A673 (cell line): ENCODE measurements at regions not wholly inside any gene's neighbourhood (a gene's known extent, or its start where the extent isn't known, plus 50 kb on each side); places are given as distances from the start of the nearest gene placed in this dataset.

Experiments
- BruUV-seq: library from RNA; stranded (reverse); fragments of 400-500 nt; replicated peaks from 2 replicates; lab custom pipeline; 2021; lab: Mats Ljungman, UMichigan
- CTCF ChIA-PET: fragments of 300-600 bp; sonication (Branson Sonifier 250); formaldehyde crosslinking; loops from one replicate; lab custom pipeline; 2022; ENCODE audit warnings: antibody characterized with exemption; lab: Charles Lee
- POLR2A ChIA-PET: fragments of 300-600 bp; sonication (Branson Sonifier 250); formaldehyde crosslinking; loops from one replicate; lab custom pipeline; 2022; ENCODE audit warnings: antibody characterized with exemption; ENCODE audit not compliant: low non-redundant PET; lab: Charles Lee
- DNase-seq: peaks from one replicate; pipeline ENCODE4 v3.0.0-alpha.2; 2015; ENCODE audit warnings: low spot score
- H3K27ac ChIP-seq: fragments of 200-600 bp; sonication (generic); 2 replicates; pipeline ENCODE4 v1.5.1; 2016; ENCODE audit warnings: mixed run types, low read depth, mild to moderate bottlenecking, mixed read lengths, antibody characterized with exemption, low read length; ENCODE audit not compliant: poor library complexity, severe bottlenecking
- H3K27me3 ChIP-seq: fragments of 200-600 bp; sonication (generic); replicated peaks from 2 replicates; pipeline ENCODE4 v1.6.1; 2017; ENCODE audit warnings: mixed run types, low read depth, mild to moderate bottlenecking, mixed read lengths, antibody characterized with exemption, low read length; ENCODE audit not compliant: insufficient read depth, poor library complexity
- H3K36me3 ChIP-seq: fragments of 200-600 bp; sonication (generic); 2 replicates; pipeline ENCODE4 v1.6.1; 2016; ENCODE audit warnings: mixed run types, mild to moderate bottlenecking, mixed read lengths, antibody characterized with exemption, low read length; ENCODE audit not compliant: insufficient read depth, poor library complexity, severe bottlenecking
- H3K4me1 ChIP-seq: fragments of 200-600 bp; sonication (generic); 2 replicates; pipeline ENCODE4 v1.6.1; 2017; ENCODE audit warnings: mixed run types, mild to moderate bottlenecking, mixed read lengths, antibody characterized with exemption, low read length; ENCODE audit not compliant: insufficient read depth, poor library complexity, severe bottlenecking
- H3K4me3 ChIP-seq: fragments of 200-600 bp; sonication (generic); 2 replicates; pipeline ENCODE4 v1.5.1; 2016; ENCODE audit warnings: low read depth, mixed run types, mild to moderate bottlenecking, mixed read lengths, low read length; ENCODE audit not compliant: poor library complexity, severe bottlenecking
- H3K9me3 ChIP-seq: fragments of 200-600 bp; sonication (generic); 2 replicates; pipeline ENCODE4 v1.6.1; 2016; ENCODE audit warnings: mixed run types, low read depth, mild to moderate bottlenecking, mixed read lengths, antibody characterized with exemption, low read length; ENCODE audit not compliant: poor library complexity, severe bottlenecking
- EZH2 ChIP-seq: fragments of 200-600 bp; sonication (generic); IDR thresholded peaks from 2 replicates; pipeline ENCODE4 v1.6.1; 2017; ENCODE audit warnings: borderline replicate concordance, low read depth, mild to moderate bottlenecking, mixed read lengths, antibody characterized with exemption, low read length; ENCODE audit not compliant: poor library complexity, severe bottlenecking
- intact Hi-C: fragments of 100-400 bp; cut with micrococcal nuclease; formaldehyde crosslinking; loops from one replicate; pipeline ENCODE4 v1.10.0; 2022; ENCODE audit not compliant: unreplicated experiment
- TF ChIP-seq, protein P1 (sequence below): fragments of 300-800, 200-600 bp; sonication (generic); conservative IDR thresholded peaks from 2 replicates; pipeline ENCODE4 v1.5.1; 2017; ENCODE audit warnings: low read depth, mild to moderate bottlenecking, antibody characterized with exemption, low read length, moderate library complexity, mixed read lengths

DNA sequence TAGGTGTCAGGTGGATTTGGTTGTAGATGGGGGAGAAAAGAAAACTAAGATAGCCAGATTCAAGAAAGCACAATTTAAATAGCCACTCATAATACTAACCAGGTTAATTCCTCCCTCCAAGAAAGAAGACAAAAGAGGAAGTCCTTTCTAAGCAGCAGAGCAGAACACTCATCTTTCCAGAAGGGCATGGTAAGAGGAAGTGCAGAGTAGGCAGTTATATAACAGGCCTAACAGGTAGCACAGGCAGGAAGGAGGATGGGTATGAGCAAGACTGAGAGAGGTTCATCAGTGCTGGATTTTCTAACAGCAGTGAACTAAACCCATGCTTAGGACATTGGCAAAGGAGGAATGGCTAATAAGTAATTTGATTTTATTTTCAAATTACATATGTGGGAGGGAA lies 517.5 kb downstream of the PLPP3 start:
- H3K4me1 ChIP-seq = no peaks in the 10 kb centered on the region
- TF ChIP-seq, protein P1, sequence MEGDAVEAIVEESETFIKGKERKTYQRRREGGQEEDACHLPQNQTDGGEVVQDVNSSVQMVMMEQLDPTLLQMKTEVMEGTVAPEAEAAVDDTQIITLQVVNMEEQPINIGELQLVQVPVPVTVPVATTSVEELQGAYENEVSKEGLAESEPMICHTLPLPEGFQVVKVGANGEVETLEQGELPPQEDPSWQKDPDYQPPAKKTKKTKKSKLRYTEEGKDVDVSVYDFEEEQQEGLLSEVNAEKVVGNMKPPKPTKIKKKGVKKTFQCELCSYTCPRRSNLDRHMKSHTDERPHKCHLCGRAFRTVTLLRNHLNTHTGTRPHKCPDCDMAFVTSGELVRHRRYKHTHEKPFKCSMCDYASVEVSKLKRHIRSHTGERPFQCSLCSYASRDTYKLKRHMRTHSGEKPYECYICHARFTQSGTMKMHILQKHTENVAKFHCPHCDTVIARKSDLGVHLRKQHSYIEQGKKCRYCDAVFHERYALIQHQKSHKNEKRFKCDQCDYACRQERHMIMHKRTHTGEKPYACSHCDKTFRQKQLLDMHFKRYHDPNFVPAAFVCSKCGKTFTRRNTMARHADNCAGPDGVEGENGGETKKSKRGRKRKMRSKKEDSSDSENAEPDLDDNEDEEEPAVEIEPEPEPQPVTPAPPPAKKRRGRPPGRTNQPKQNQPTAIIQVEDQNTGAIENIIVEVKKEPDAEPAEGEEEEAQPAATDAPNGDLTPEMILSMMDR = no peak
- no peak for TF ChIP-seq EZH2
- no peaks in the 10 kb centered on the region for H3K36me3 ChIP-seq
- H3K27me3 ChIP-seq = no peaks in the 10 kb centered on the region
- ChIA-PET CTCF (no interaction called here), POLR2A (no interaction called here)
- no peak for DNase-seq
- no peaks in the 10 kb centered on the region for H3K9me3 ChIP-seq
- BruUV-seq = no TSS peak
- H3K27ac ChIP-seq = no peak overlapping the region
- H3K4me3 ChIP-seq = no peak overlapping the region
- intact Hi-C loops = no loop called here

DNA sequence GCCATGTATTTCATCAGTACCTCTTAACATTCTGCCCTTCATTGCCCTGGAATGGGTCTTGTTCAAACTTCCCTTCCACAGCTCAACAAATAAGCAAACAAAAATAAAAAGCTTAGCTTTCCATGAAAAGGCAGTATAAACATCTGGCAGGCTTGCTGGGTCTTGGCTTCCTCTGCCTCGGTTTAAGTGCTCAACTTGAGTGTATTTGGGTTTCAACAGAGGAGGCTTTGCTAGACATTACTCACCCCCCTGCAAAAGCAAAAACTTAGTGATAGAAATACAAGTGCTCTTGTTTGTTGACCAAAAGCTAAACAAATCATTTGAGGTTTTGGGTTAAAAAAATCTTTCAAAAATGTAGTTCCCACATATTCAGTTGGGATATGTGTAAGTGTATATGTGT lies 518.5 kb downstream of the PLPP3 start:
- no TSS peak for BruUV-seq
- Histone ChIP-seq H3K4me1 (no peaks in the 10 kb centered on the region), H3K27me3 (no peaks in the 10 kb centered on the region), H3K9me3 (no peaks in the 10 kb centered on the region), H3K36me3 (no peaks in the 10 kb centered on the region), H3K4me3 (no peak overlapping the region), H3K27ac (no peak overlapping the region)
- no peak for DNase-seq
- intact Hi-C loops = no loop called here
- ChIA-PET CTCF (no interaction called here), POLR2A (no interaction called here)
- TF ChIP-seq EZH2 = no peak
- TF ChIP-seq, protein P1 = no peak

DNA sequence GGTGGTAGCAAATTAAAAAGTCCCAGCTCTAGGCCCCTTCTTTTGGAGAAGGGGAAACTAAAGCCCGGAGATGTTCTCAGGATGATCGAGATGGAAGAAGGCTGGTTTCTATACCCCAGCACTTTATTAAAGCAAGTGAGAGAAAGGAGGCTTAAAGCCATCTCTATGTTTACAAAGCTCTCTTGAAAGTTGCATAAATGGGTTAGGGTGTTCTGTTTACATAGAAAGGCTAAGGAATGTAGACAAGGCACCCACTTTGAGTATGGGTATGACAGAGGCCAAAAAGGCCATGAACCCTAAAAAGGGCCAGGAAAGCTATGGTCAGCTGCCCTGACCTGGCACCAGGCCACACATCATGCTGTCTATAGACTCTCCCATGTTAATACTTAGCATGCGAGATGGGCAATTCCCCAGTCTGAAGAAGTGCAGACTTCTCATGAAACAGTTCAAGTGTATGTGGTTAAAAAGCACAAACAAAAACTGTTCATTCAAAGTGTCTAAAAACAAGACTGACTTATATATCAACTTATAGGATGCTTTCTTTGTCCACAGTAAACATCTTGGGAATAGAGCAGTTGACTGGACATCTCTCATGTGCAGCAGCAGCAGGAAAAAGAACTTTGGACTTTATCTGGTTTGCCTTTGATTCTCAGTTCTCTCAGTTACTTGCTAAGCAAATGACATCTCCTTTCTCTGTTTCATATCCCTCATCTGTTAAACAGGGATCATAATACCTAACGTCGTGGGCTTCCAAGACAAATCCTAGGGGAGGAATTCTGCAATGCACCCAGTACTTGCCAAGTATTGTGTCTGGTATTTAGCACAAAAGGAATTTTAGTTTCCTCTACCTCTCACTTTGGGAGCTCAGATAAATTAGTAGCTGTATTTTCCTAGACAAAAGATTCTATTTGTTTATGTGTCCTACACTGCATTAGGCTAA lies 521.6 kb downstream of the PLPP3 start:
- Histone ChIP-seq H3K27me3 (no peaks in the 10 kb centered on the region), H3K9me3 (no peaks in the 10 kb centered on the region), H3K36me3 (no peaks in the 10 kb centered on the region), H3K4me1 (no peaks in the 10 kb centered on the region), H3K4me3 (no peak overlapping the region), H3K27ac (no peak overlapping the region)
- no peak for DNase-seq
- no TSS peak for BruUV-seq
- ChIA-PET CTCF (no interaction called here), POLR2A (no interaction called here)
- intact Hi-C loops = no loop called here
- TF ChIP-seq, protein P1 = no peak
- TF ChIP-seq EZH2 = no peak
